IMR-90 (cell line): ENCODE measurements at regions not wholly inside any gene's neighbourhood (a gene's known extent, or its start where the extent isn't known, plus 50 kb on each side); places are given as distances from the start of the nearest gene placed in this dataset.

Experiments used
- CTCF ChIP-seq: conservative IDR thresholded peaks from 2 replicates; pipeline ENCODE4 v1.5.1; 2012; ENCODE audit warnings: mild to moderate bottlenecking, low read depth, low read length, improper control_type of control experiment
- POLR2A ChIP-seq: IDR thresholded peaks from 2 replicates; pipeline ENCODE4 v1.6.1; 2012; ENCODE audit warnings: mild to moderate bottlenecking, low read depth, low read length

- TF ChIP-seq POLR2A (no peak), CTCF (no peak)
Observed at GRCh38 chr22:26103023-26103422, 66.2 kb upstream of the SEZ6L start.
